ENCODE measurements at regions not wholly inside any gene's neighbourhood (a gene's known extent, or its start where the extent isn't known, plus 50 kb on each side); places are given as distances from the start of the nearest gene placed in this dataset.

GRCh38 chr16:77613095-77613494, 109.2 kb upstream of the NUDT7 start:
- no peak for TF ChIP-seq POLR2AphosphoS5 (IDR thresholded peaks at IDR 0.05)
- TF ChIP-seq POLR2A (IDR thresholded peaks at IDR 0.05): no peak

All from breast epithelium (tissue), 3 donors.